ENCODE measurements at regions not wholly inside any gene's neighbourhood (a gene's known extent, or its start where the extent isn't known, plus 50 kb on each side); places are given as distances from the start of the nearest gene placed in this dataset.

DNA sequence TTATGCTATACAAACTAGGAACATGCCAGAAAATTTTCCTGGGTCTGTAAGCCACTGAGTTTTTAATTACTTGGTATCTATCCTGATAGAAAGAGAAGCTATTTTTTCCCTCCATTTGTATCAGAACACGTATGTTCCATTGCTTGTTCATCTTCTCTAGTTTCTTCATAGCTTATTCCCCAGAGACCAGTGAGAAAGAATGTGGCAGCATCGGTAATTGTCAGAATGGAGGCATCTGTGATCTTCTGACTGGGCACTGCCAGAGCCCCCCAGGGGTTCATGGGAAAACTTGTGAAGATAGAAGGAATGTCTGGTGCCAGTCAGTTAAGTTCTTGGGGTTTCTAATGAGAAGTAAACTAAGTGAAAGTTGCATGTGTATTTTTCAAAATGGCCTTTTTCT, 720.2 kb upstream of the GOLIM4 start:
- TF ChIP-seq CTCF (IDR thresholded peaks at IDR 0.05): no peak
- no peak for TF ChIP-seq EP300 (IDR thresholded peaks at IDR 0.05)
- no peak for TF ChIP-seq POLR2A (IDR thresholded peaks at IDR 0.05)
- no peak for TF ChIP-seq POLR2AphosphoS5 (IDR thresholded peaks at IDR 0.05)

Measured in suprapubic skin (tissue), 4 donors.